ENCODE measurements at regions not wholly inside any gene's neighbourhood (a gene's known extent, or its start where the extent isn't known, plus 50 kb on each side); places are given as distances from the start of the nearest gene placed in this dataset.

GRCh38 chr13:60756306-60756705, 359.3 kb downstream of the TDRD3 start:
- TF ChIP-seq CTCF (IDR thresholded peaks at IDR 0.05) (no peak), POLR2A (IDR thresholded peaks at IDR 0.05) (no peak)
